HCT116 (cell line): ENCODE measurements at regions not wholly inside any gene's neighbourhood (a gene's known extent, or its start where the extent isn't known, plus 50 kb on each side); places are given as distances from the start of the nearest gene placed in this dataset.

ENCODE experiments used
- ATAC-seq: fragments of 200-7000 bp; cut with Tn5 transposase; 2 replicates; pipeline ENCODE4 v1.9.1; 2020; ENCODE audit warnings: mild to moderate bottlenecking, moderate library complexity
- BruUV-seq: library from RNA; stranded (reverse); fragments of 400-500 nt; replicated peaks from 2 replicates; lab custom pipeline; 2021; lab: Mats Ljungman, UMichigan
- CTCF ChIA-PET: fragments of 300-600 bp; sonication (Branson Sonifier 250); formaldehyde crosslinking; loops from one replicate; lab custom pipeline; 2021; ENCODE audit warnings: antibody characterized with exemption; lab: Charles Lee
- POLR2A ChIA-PET: fragments of 300-600, 350-600 bp; sonication (Branson Sonifier 250); formaldehyde crosslinking; loops from one replicate; lab custom pipeline; 2021; ENCODE audit warnings: antibody characterized with exemption; lab: Charles Lee
- RAD21 ChIA-PET, 2 experiments: fragments of 300-600 bp; sonication (Branson Sonifier 250); formaldehyde crosslinking; loops; one replicate each; lab custom pipeline; 2023; ENCODE audit warnings: low total read pairs in 2 of 2; ENCODE audit not compliant: uncharacterized antibody in 2 of 2, unreplicated experiment in 2 of 2, low non-redundant PET in 1 of 2; lab: Charles Lee
- DNase-seq: peaks from one replicate; pipeline ENCODE4 v3.0.0-alpha.2; 2010; ENCODE audit warnings: low read depth, low spot score
- H2AFZ ChIP-seq: fragments of 200-600 bp; shearing (Covaris generic), sonication (generic); 2 replicates; pipeline ENCODE4 v1.6.1; 2017; ENCODE audit warnings: low read depth, mixed run types, mixed read lengths, antibody characterized with exemption, low read length; ENCODE audit not compliant: poor library complexity, severe bottlenecking
- H3K27ac ChIP-seq: 2 replicates; pipeline ENCODE4 v1.5.1; 2012; ENCODE audit warnings: low read depth, low read length
- H3K27me3 ChIP-seq: fragments of 200-600 bp; sonication (generic); 2 replicates; pipeline ENCODE4 v1.6.1; 2016; ENCODE audit warnings: mixed run types, low read length, mixed read lengths; ENCODE audit not compliant: insufficient read depth
- H3K36me3 ChIP-seq, 2 experiments: fragments of 200-500 bp in 1 of 2; fragments of 200-600 bp in 1 of 2; sonication (Bioruptor generic) in 1 of 2; sonication (generic) in 1 of 2; 2 replicates each; pipeline versions ENCODE4 v1.5.1 to v1.6.1; 2014 to 2016; ENCODE audit warnings: low read length in 2 of 2, inconsistent platforms in 1 of 2, mixed read lengths in 1 of 2, mixed run types in 1 of 2; ENCODE audit not compliant: insufficient read depth in 2 of 2, control insufficient read depth in 1 of 2
- H3K4me1 ChIP-seq, 2 experiments: fragments of 200-600 bp in 1 of 2; sonication (generic) in 1 of 2; 2 replicates each; pipeline versions ENCODE4 v1.5.1 to v1.6.1; 2012 to 2017; ENCODE audit warnings: low read length in 2 of 2, inconsistent platforms in 1 of 2, mild to moderate bottlenecking in 1 of 2, mixed read lengths in 1 of 2, mixed run types in 1 of 2, moderate library complexity in 1 of 2; ENCODE audit not compliant: insufficient read depth in 2 of 2, control insufficient read depth in 1 of 2
- H3K4me2 ChIP-seq: fragments of 200-600 bp; sonication (generic); 2 replicates; pipeline ENCODE4 v1.6.1; 2017; ENCODE audit warnings: mixed run types, low read length, mixed read lengths
- H3K4me3 ChIP-seq, 2 experiments: fragments of 200-600 bp in 1 of 2; sonication (generic) in 1 of 2; replicated peaks in 1 of 2; 2 replicates each; pipeline ENCODE4 v1.5.1; 2011 to 2016; ENCODE audit warnings: low read length in 2 of 2, control low read depth in 1 of 2, low read depth in 1 of 2, mild to moderate bottlenecking in 1 of 2, mixed read lengths in 1 of 2, mixed run types in 1 of 2
- H3K79me2 ChIP-seq: fragments of 200-600 bp; sonication (generic); 2 replicates; pipeline ENCODE4 v1.6.1; 2017; ENCODE audit warnings: mild to moderate bottlenecking, mixed run types, low read length, moderate library complexity, mixed read lengths; ENCODE audit not compliant: insufficient read depth
- H3K9ac ChIP-seq: fragments of 200-600 bp; sonication (generic); 2 replicates; pipeline ENCODE4 v1.6.1; 2016; ENCODE audit warnings: low read length, mixed read lengths
- H3K9me2 ChIP-seq: fragments of 200-600 bp; sonication (generic), shearing (Covaris generic); 2 replicates; pipeline ENCODE4 v1.6.1; 2017; ENCODE audit warnings: mixed run types, mild to moderate bottlenecking, moderate library complexity; ENCODE audit not compliant: insufficient read depth
- H3K9me3 ChIP-seq, 2 experiments: fragments of 200-500 bp in 1 of 2; fragments of 200-600 bp in 1 of 2; sonication (Bioruptor generic) in 1 of 2; sonication (generic) in 1 of 2; 2 replicates each; pipeline ENCODE4 v1.6.1; 2014 to 2017; ENCODE audit warnings: low read length in 2 of 2, mixed read lengths in 2 of 2, inconsistent platforms in 1 of 2, low read depth in 1 of 2, mild to moderate bottlenecking in 1 of 2, mixed run types in 1 of 2, moderate library complexity in 1 of 2; ENCODE audit not compliant: control insufficient read depth in 1 of 2, insufficient read depth in 1 of 2
- H4K20me1 ChIP-seq: fragments of 200-600 bp; sonication (generic), shearing (Covaris generic); 2 replicates; pipeline ENCODE4 v1.6.1; 2017; ENCODE audit warnings: mixed run types, mild to moderate bottlenecking, moderate library complexity; ENCODE audit not compliant: insufficient read depth
- CBX3 ChIP-seq: IDR thresholded peaks from 2 replicates; pipeline ENCODE4 v1.6.1; 2012; ENCODE audit warnings: low read depth
- CEBPB ChIP-seq: IDR thresholded peaks from 2 replicates; pipeline ENCODE4 v1.6.1; 2012; ENCODE audit warnings: low read depth
- EZH2 ChIP-seq: fragments of 200-600 bp; sonication (generic); IDR thresholded peaks from 2 replicates; pipeline ENCODE4 v1.6.1; 2017; ENCODE audit warnings: antibody characterized with exemption, mixed run types
- EZH2phosphoT487 ChIP-seq: fragments of 200-600 bp; IDR thresholded peaks from 2 replicates; pipeline ENCODE4 v1.6.1; 2018; ENCODE audit warnings: antibody characterized with exemption, borderline replicate concordance
- FOSL1 ChIP-seq: IDR thresholded peaks from 2 replicates; pipeline ENCODE4 v1.6.1; 2012; ENCODE audit warnings: low read depth
- JUND ChIP-seq: IDR thresholded peaks from 2 replicates; pipeline ENCODE4 v1.6.1; 2012
- POLR2A ChIP-seq: IDR thresholded peaks from 2 replicates; pipeline ENCODE4 v1.7.0; 2011; ENCODE audit warnings: borderline replicate concordance; ENCODE audit not compliant: insufficient read depth, insufficient read length; ENCODE audit errors: extremely low read depth
- POLR2AphosphoS5 ChIP-seq: IDR thresholded peaks from 2 replicates; pipeline ENCODE4 v1.6.1; 2011; ENCODE audit warnings: mild to moderate bottlenecking, low read depth, low read length, moderate library complexity
- RAD21 ChIP-seq: IDR thresholded peaks from 2 replicates; pipeline ENCODE4 v1.6.1; 2012; ENCODE audit warnings: low read depth, mild to moderate bottlenecking
- SIN3A ChIP-seq: IDR thresholded peaks from 2 replicates; pipeline ENCODE4 v1.6.1; 2012; ENCODE audit warnings: low read depth
- SRF ChIP-seq: IDR thresholded peaks from 2 replicates; pipeline ENCODE4 v1.6.1; 2012; ENCODE audit warnings: low read depth
- YY1 ChIP-seq: IDR thresholded peaks from 2 replicates; pipeline ENCODE4 v1.6.1; 2011; ENCODE audit warnings: low read length, low read depth, moderate library complexity, mild to moderate bottlenecking; ENCODE audit not compliant: insufficient replicate concordance; ENCODE audit errors: extremely low read depth
- ZNF274 ChIP-seq: fragments of 200-500 bp; sonication (Bioruptor generic); IDR thresholded peaks from 2 replicates; pipeline ENCODE4 v1.6.1; 2014; ENCODE audit warnings: mild to moderate bottlenecking, low read depth, low read length, inconsistent platforms
- intact Hi-C: fragments of 100-400 bp; cut with micrococcal nuclease; formaldehyde crosslinking; loops from 2 replicates; pipeline ENCODE4 v1.10.0; 2022
- TF ChIP-seq, protein P1 (sequence below): IDR thresholded peaks from 2 replicates; pipeline ENCODE4 v1.6.1; 2012
- TF ChIP-seq, protein P2 (sequence below): IDR thresholded peaks from 2 replicates; pipeline ENCODE4 v1.6.1; 2011; ENCODE audit warnings: mild to moderate bottlenecking, low read length, moderate library complexity; ENCODE audit not compliant: insufficient replicate concordance; ENCODE audit errors: extremely low read depth
- TF ChIP-seq, protein P3 (sequence below): IDR thresholded peaks from 2 replicates; pipeline ENCODE4 v1.6.1; 2012

DNA sequence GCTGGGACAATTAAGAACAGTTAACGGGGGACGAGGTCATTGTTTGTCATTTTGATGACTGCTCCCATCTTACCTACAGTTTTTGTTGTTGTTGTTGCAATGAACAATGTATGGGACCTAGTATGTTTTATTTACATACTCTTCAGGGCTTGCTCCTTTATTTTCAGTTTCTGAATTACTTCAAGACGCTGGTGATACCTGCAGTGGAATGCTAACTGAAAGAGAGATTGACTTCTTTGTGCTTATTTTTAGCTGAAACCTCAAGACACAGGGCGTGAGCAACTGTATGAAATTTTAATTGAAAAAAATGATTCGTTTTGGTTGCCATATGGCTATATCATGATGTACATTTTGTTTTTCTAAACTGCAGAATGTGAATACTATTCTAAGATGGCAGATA is 297.9 kb downstream of the EDEM1 start:
- H3K4me2 ChIP-seq: no peak overlapping the region
- H3K27me3 ChIP-seq: peaks cover 6% of the 10 kb centered on the region; the same call in 1 of the 2 replicates
- H3K9me3 ChIP-seq: no peaks in the 10 kb centered on the region
- H4K20me1 ChIP-seq: no peaks in the 10 kb centered on the region
- H2AFZ ChIP-seq: no peak overlapping the region
- ChIA-PET POLR2A (no interaction called here), RAD21 (no interaction called here), CTCF (no interaction called here)
- intact Hi-C loops: no loop called here
- BruUV-seq: no TSS peak
- H3K9ac ChIP-seq: no peak overlapping the region
- H3K79me2 ChIP-seq: no peaks in the 10 kb centered on the region
- no peaks in the 10 kb centered on the region for H3K36me3 ChIP-seq
- H3K27ac ChIP-seq: no peak overlapping the region
- no peaks in the 10 kb centered on the region for H3K9me2 ChIP-seq
- no peak overlapping the region for H3K4me3 ChIP-seq
- ATAC-seq (no peak), DNase-seq (no peak)
- H3K4me1 ChIP-seq: no peaks in the 10 kb centered on the region
- TF ChIP-seq YY1 (no peak), EZH2 (no peak), FOSL1 (no peak), SIN3A (no peak), RAD21 (no peak), POLR2A (no peak), ZNF274 (no peak), JUND (no peak)
- TF ChIP-seq, protein P1, sequence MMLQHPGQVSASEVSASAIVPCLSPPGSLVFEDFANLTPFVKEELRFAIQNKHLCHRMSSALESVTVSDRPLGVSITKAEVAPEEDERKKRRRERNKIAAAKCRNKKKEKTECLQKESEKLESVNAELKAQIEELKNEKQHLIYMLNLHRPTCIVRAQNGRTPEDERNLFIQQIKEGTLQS: no peak
- TF ChIP-seq, protein P2, sequence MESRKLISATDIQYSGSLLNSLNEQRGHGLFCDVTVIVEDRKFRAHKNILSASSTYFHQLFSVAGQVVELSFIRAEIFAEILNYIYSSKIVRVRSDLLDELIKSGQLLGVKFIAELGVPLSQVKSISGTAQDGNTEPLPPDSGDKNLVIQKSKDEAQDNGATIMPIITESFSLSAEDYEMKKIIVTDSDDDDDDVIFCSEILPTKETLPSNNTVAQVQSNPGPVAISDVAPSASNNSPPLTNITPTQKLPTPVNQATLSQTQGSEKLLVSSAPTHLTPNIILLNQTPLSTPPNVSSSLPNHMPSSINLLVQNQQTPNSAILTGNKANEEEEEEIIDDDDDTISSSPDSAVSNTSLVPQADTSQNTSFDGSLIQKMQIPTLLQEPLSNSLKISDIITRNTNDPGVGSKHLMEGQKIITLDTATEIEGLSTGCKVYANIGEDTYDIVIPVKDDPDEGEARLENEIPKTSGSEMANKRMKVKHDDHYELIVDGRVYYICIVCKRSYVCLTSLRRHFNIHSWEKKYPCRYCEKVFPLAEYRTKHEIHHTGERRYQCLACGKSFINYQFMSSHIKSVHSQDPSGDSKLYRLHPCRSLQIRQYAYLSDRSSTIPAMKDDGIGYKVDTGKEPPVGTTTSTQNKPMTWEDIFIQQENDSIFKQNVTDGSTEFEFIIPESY: no peak

DNA sequence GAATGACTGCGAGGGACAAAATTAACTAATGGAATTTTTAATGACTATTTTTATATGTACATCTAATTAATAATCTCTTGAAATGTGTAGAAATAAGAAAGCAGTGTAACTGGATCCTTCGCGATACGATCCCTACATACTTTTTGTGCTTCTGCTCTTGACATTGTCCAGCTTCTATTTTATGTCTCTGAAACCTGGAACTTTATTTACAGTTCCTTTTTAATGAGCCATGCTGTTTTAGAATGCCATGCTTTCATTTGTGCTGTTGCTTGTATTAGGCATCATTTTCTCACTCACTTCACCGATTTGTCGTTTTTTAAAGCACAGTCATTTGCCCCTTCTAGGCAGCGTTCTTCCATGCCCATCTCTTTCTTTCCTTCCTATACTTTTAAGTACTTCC is 301.3 kb downstream of the EDEM1 start:
- ChIA-PET CTCF (no interaction called here), POLR2A (no interaction called here), RAD21 (no interaction called here)
- no peak overlapping the region for H3K27ac ChIP-seq
- intact Hi-C loops: no loop called here
- no peak overlapping the region for H2AFZ ChIP-seq
- no peaks in the 10 kb centered on the region for H3K9me3 ChIP-seq
- no peaks in the 10 kb centered on the region for H3K79me2 ChIP-seq
- H4K20me1 ChIP-seq: no peaks in the 10 kb centered on the region
- BruUV-seq: no TSS peak
- H3K4me1 ChIP-seq: no peaks in the 10 kb centered on the region
- no peak overlapping the region for H3K9ac ChIP-seq
- DNase-seq: no peak
- H3K4me3 ChIP-seq: no peak overlapping the region
- H3K27me3 ChIP-seq: peaks cover 6% of the 10 kb centered on the region; the same call in 1 of the 2 replicates
- no peaks in the 10 kb centered on the region for H3K9me2 ChIP-seq
- no peak overlapping the region for H3K4me2 ChIP-seq
- ATAC-seq: no peak
- no peaks in the 10 kb centered on the region for H3K36me3 ChIP-seq
- TF ChIP-seq POLR2AphosphoS5 (no peak), SIN3A (no peak), YY1 (no peak), EZH2phosphoT487 (no peak), CEBPB (no peak), CBX3 (no peak), ZNF274 (no peak), RAD21 (no peak), SRF (no peak), JUND (no peak)
- TF ChIP-seq, protein P2: no peak
- TF ChIP-seq, protein P3, sequence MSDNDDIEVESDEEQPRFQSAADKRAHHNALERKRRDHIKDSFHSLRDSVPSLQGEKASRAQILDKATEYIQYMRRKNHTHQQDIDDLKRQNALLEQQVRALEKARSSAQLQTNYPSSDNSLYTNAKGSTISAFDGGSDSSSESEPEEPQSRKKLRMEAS: no peak
